HG03520 (cell line): ENCODE measurements at regions not wholly inside any gene's neighbourhood (a gene's known extent, or its start where the extent isn't known, plus 50 kb on each side); places are given as distances from the start of the nearest gene placed in this dataset.
"Not testable (repeated sequence)": the region's sequence is repeated elsewhere in the genome, so short reads cannot be mapped to it uniquely, and the experiment has no call there.

Experiments used
- ATAC-seq: cut with Tn5 transposase; IDR thresholded peaks from one replicate; pipeline ENCODE4 v1.9.1; 2021; ENCODE audit warnings: mild to moderate bottlenecking, moderate library complexity; ENCODE audit not compliant: unreplicated experiment

DNA sequence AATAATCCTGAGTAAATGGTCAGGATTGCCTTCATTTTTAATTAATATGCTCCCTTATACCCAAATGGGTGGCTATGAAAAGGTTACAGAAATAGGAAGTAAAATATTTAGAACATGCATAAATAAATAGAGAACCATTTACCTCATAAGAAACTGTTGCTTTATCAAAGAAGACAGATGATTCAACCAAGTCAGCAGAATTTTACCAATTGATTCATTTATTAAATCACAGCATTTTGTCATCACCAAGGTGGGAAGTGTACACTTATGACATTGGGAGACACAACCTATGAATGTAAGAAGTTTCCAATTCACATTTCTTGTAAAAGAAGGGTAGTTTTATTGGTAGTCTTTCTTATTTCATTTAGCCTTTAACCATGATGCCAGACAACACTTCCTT, 870.3 kb upstream of the CHORDC1 start:
- ATAC-seq, result no peak

DNA sequence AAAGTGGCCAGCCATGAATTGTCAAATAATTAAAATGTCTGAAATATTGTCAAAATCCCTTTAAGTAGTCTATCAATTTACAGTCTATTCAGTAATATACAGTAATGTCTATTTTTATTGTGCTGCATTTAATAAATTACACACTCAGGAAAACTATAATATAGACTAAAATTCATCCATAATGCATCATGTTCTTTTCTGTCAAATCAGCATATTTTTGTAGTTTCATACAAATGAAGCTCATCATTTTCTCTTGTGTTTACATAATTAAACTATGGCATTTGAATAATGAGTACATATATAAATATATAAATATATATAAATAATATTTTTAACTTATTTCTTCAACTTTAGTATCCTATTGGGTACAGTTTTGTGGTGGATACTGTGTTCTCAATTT, 868.7 kb upstream of the CHORDC1 start:
- ATAC-seq, result no peak

DNA sequence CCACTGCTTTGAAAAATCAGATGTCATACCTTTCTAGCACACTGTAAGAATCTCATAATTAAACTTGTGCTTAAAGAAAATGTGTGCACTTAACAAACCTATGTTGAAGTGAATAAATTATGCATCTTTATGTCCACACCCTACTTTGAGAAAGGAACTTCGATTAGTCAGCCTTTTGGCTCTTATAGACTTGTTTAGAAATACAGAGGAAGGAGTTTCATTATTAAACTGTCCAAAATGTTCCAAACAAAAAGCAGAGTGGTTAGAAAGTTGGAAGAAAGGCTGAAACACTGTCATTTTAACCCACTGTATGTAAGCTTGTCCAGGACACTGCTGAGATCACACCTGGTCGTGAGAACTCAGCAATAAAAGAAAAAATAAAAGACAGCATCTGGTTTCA, 863.2 kb upstream of the CHORDC1 start:
- ATAC-seq, result no peak

DNA sequence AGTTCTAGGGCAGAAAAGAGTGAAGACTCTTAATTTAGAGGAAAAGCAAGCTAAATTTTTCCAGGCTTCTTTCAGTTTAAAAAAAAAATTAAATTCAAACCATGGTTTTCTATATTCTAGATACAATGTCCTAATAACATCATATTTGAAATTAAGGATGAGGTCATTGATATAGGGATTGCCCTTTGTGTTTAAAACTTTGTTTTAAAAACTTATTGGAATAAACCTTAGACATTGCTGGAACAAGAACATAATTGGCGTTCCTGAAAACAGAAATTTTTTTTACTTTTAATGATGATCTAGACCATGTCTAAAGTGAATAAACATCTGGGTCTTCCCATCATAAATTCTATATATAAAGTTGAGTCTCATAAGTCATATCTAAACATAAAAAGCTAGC, 859.4 kb upstream of the CHORDC1 start:
- ATAC-seq, result no peak

DNA sequence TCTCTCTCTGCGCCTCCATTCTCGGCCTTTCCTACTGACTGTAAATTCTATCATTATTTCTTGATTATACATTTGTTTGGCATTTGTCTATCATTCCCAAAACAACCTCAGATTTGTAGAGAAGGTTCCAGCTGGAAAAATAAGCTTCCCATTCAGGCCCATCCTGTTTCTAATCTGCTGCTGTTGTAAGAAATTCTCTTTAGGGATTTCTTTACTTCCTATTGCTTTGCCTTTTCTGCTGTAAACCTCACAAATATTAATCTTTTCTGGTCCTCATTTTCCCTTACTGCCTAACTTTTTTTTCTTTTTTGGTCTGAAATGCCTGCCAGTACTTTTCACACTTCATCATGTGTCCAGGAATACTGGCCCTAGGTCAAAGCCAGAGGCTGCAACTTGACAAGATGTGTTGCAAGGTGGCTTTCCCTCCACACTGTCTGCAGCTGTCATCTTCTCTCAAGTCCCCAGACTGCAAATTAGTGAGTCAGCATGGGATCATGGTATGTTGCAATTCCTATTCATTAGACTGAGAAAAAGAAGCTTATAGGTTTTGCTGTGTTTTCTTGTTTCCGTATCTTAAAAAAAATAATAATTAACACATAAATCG, 858.7 kb upstream of the CHORDC1 start:
- no peak for ATAC-seq

DNA sequence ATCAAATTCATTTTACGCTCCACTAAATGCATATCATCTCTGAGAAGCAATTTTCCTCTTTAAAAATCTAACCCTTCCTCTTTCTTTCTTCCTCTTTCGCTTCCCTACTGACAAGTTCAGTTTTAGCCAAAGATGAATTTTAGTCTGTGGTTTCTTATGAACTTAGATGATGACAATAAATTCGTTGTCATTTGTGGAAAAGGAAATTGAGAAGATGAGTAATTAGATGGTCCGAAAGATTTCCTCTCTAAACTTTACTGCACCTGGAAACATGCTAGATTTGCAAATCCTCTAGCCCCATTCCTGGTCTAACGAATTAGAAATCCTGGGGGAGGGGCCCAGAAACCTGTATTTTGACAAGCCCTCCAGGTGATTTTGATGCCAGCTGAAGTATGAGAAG, 855.4 kb upstream of the CHORDC1 start:
- no peak for ATAC-seq

DNA sequence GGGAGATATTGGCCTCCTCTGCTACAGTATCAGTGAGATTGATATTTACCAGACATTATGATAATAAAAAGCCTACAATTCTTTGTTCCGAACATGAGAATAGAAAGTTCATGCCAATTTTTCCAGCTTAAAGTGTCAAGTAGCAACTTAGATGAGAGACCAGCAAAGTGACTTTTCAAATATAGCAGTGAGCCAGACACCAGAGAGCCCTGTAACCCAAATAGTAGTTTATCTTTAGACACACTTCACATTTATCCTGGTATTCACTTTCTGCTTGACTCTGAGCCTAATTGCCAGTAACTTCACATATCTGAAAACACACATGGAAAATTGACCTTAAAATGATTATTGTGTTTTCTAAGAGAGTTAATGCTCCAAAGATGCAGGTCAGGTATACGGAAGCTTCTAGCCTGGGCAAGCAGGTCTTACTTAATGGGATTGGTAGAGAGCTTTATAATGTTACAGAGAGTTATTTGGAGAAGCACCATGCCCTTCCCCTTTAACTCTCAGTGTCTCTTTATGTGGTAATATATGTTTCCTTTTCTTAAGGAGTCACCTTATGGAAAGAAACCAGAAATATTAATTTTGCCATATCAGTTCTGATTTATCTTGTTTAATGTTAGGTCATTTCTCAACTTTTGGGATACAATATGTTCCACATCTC, 852.3 kb upstream of the CHORDC1 start:
- ATAC-seq, result no peak

DNA sequence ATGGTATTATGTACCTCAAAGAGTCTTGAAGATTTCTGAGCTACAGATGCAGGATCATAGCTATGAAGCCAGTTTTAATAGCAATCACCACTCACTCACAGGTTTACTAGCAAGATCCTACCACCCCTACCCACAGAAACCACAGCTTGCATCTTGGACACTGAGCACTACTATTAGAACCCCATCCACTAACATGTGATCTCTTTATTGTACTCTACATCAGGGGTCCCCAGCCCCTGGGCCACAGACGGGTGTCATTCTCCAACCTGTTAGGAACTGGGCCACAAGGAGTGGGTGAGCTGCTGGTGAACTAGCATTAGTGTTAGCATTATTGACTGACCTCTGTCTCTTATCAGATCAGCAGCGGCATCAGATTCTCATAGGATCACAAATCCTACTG, 844.8 kb upstream of the CHORDC1 start:
- ATAC-seq, result no peak

DNA sequence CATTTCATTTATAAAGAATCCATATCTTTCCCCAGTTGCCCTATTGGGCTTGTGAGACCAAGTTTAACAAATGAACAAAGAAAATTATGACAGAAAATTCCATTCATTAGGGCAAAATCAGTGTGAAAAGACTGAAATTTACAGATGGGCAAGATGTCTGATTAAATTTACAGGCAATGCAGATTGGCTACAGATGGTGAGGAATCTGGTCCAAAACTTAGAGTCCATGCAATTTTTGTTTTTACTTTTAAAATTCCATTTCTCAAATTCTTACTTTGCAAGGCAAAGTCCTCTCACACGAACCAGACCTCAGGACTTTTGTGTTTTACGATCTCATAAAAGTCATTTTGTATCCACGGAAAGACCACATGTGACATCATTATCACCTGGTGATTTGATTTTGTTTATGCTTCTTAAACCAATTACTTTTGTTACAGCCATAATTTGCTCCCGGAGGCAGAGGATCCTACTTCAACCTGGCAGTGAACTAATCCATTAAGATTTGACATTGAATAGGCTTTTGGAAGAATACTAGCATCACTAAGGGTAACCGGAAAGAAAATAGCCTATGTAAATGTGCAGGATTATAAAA, 843.7 kb upstream of the CHORDC1 start:
- ATAC-seq, result no peak

DNA sequence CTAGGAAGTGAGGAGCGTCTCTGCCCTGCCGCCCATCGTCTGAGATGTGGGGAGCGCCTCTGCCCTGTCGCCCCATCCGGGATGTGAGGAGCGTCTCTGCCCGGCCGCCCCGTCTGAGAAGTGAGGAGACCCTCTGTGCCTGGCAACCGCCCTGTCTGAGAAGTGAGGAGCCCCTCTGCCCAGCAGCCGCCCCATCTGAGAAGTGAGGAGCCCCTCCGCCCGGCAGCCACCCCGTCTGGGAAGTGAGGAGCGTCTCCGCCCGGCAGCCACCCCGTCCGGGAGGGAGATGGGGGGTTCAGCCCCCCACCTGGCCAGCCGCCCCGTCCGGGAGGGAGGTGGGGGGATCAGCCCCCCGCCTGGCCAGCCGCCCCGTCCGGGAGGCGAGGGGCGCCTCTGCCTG, 840.5 kb upstream of the CHORDC1 start:
- ATAC-seq, result not testable (repeated sequence)

DNA sequence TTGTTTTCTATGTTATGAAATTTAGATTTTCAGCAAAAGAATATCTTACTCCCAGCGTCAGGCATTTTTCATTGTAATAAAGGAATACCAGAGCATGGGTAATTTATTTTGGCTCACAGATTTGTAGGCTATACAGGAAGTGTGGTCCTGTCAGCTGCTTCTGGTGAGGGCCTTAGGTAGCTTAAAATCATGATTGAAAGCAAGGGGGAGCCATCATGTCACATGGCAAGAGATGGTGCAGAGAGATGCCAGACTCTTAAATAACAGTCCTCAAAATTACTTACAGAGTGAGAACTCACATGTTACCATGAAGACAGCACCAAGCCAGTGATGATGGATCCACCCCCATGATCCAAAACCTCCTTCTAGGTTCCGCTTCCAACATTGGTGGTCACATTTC, 825.0 kb upstream of the CHORDC1 start:
- ATAC-seq, result no peak

DNA sequence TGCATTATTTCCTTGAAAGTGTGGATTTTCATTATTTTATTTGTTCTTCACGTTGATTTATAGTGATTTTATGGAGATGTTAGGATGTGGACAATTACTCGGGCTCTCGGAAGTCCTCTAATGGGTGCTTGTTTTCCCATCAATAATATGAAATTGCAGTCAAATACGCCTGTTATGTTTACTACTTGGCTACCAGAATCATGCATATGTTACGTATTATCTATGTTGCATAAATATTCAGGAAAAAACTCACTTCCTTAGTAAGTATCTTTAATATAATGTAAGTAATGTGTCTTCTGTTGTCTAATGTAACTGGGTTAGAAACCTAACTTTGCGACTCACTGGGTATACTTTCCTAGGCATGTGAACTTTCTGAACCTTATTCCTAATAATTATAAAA, 823.4 kb upstream of the CHORDC1 start:
- no peak for ATAC-seq

DNA sequence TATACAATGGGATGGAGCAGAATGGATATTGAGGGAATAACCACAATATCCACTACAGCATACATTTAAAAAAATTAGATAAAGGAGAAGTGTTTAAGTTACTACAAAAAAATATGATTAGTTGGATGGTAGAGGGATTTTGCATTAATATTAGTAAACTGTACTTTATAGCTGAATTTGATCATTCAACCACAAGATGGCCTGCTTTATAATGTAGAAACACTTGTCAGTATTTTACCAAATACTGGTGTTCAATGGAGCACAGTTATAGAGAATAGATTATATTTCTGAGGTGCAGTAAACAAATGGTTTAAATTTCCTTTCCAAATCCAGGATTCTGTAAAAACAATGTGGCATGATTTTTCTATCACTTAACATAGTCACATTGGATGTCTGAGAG, 818.8 kb upstream of the CHORDC1 start:
- ATAC-seq, result no peak

DNA sequence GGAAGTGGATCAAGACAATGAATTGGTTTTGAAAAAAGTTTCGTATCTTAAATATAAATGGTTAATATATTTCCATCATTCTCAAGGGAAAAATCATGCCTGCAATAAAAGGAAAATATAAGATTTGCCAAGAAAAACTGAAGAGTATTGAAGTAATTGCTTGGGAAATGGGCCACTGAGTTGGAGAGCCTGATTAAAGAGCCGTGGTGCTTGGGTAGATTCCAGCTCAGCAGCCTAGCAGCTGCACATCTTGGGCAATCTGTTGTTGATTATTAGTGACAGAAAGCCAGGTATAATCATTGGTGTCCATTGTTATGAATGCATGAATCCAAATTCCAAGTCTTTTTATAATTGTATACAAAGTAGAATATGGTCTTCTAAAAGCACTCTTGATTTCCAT, 800.9 kb upstream of the CHORDC1 start:
- no peak for ATAC-seq

DNA sequence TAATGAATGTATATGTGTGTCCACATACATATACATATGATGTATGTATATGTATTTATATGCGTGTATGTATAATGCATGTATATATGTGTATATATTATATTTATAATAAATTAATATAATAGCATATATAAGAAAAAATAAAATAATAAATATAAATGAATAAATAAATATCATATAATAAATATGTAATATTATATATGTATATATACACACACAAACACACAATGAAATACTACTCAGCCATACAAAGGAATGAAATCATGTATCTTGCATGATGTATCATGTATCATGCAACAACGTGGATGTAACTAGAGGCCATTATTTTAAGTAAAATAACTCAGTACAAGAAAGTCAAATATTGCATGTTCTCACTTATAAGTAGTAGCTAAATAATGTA, 788.7 kb upstream of the CHORDC1 start:
- no peak for ATAC-seq

DNA sequence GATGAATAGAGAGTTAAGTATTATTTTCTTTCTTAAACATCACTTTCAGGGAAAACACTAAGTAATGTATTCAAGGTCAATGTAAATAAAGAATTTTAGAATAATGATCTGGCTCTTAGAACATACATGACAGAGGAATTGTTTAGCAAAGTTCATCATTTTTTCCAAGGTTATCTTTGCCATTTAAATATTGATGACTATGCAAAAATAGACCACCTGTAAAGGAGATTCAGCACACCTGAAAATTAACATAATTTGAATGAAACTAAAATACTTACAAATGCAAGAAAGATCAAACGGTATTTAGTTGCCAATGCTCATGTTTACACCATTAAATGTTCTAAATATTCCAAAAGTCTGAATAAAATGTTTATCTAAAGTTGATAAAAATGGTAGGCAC, 782.6 kb upstream of the CHORDC1 start:
- ATAC-seq, result no peak

DNA sequence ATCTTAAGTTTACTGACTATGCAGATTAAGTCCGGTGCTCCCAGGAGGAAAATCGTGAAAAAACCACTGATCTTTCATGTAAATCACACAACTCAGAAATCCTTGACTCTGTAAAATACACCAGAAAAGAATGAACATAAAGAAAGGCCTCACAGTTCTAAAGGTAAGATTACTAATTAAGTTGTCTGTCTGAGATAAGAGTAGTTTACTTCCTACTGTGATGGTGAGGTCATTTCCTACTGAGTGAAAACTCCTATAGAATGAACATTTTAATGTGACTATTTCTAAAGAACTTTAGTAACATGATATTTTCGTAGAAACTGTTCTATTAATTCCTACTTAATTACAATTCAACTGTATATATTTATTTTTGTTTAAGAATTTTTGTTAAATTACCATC, 774.4 kb upstream of the CHORDC1 start:
- ATAC-seq, result no peak

DNA sequence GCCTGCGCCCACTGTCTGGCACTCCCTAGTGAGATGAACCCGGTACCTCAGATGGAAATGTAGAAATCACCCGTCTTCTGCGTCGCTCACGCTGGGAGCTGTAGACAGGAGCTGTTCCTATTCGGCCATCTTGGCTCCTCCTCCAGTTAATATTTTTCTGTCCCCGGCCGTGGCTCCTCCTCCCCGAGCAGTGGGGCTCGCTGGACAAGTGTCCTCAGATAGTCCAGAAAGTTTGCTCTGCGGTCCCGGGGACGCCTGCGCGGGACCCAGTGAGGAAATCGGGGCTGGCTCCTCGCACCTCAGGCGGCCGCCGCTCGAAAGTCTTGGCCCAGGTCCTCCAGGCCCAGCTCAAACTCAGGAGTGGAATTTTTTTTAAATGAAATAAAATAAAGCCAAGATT, 749.3 kb upstream of the CHORDC1 start:
- ATAC-seq, result not testable (repeated sequence)

DNA sequence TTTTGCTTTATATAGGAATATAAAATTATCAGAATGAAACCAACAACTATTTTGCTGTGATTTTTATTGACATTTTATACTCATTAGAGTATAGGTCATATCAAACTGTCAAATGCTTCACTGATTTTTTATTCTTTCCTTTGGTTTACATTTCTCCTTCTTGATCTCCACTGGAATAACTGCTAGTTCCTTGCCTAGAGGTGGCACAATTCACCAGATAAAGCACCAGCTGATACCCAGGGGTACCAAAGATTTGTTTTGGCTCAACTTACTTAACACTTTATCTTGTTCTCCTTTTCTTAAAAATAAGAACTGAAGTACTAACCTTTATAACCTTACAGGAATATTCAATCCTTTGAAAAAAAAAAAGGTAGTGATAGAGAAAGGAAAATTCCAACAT, 725.1 kb upstream of the CHORDC1 start:
- no peak for ATAC-seq

DNA sequence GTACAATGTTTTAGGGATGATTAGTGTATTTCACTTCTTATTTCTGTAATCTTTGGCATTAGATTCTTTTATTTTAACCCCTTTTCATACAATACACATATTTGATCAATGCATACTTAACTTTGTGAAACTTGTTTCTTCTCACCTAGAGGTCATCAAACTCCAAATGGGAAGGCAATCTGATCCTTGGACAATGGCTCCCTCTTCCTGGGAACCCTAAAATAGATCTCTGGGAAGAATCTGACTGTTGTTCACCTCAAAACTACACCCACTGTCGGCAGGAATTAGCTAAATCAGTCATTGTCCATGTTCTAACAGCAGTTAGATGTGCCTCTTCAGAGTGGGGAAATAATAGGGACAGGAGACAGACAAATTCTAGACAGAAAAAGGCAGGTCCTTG, 707.4 kb upstream of the CHORDC1 start:
- ATAC-seq, result no peak

DNA sequence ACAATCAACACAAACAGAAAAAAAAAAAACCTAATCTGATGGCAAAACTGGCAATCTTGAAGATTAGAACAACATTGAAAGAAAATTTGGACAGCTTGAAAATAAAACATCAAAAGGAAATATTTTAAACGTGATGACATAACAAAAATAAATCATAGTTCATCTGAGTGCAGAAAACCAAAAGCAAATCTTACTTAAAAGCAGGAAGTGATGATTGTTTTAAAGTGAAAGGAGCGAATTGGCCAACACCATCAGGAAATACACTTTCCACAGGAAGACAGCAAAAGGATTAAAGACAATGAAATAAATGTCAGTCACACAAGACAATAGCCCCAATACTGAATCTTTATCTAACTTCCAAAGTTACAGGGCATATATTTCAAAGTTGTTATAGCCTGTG, 696.5 kb upstream of the CHORDC1 start:
- no peak for ATAC-seq

DNA sequence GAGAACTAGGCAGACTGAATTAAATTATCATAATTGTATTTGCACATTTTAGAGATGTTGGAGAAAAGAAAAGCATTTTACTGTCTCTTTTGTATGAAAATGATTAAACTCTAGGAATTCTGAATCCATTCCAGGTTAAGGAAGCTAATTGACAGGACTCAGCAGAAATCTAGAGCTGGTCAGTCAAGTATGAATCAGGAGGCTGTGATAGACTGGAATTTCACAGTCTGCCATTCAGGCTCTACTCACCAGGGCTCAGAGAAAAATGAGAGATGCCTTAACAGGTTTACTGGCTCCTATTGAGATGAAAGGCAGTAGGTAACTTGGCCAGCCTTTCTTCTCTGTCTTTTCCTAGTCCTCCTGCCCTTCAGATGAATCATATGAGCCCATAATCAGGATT, 693.9 kb upstream of the CHORDC1 start:
- ATAC-seq, result no peak
